Kidney capillary endothelial cell (primary cell): ENCODE measurements at regions not wholly inside any gene's neighbourhood (a gene's known extent, or its start where the extent isn't known, plus 50 kb on each side); places are given as distances from the start of the nearest gene placed in this dataset.

Experiments used
- DNase-seq: peaks from one replicate; pipeline ENCODE4 v3.0.0-alpha.2; 2018; ENCODE audit warnings: low spot score

GRCh38 chr3:117079997-117080396 is 370.4 kb downstream of the TUSC7 start:
- no peak for DNase-seq

GRCh38 chr3:117080872-117081271 is 371.3 kb downstream of the TUSC7 start:
- no peak for DNase-seq

DNA sequence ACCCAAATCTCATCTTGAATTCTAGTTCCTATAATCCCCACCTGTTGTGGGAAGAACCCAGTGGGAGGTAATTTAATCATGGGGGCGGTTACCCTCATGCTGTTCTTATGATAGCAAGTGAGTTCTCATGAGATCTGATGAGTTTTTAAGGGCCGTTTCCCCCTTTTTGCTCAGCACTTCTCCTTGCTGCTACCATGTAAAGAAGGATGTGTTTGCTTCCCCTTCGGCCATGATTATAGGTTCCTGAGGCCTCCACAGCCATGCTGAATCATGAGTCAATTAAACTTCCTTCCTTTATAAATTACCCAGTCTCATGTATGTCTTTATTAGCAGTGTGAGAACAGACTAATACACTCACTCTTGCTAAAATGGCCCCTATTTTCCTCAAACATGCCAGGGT is 374.7 kb downstream of the TUSC7 start:
- DNase-seq, result peak; percentile 7

- no peak for DNase-seq
Observed at GRCh38 chr3:117084739-117085270, 375.2 kb downstream of the TUSC7 start.

- no peak for DNase-seq
Observed at GRCh38 chr3:117091676-117092075, 382.1 kb downstream of the TUSC7 start.

GRCh38 chr3:117096549-117096948 is 387.0 kb downstream of the TUSC7 start:
- no peak for DNase-seq

GRCh38 chr3:117097351-117097750 is 387.8 kb downstream of the TUSC7 start:
- no peak for DNase-seq

DNA sequence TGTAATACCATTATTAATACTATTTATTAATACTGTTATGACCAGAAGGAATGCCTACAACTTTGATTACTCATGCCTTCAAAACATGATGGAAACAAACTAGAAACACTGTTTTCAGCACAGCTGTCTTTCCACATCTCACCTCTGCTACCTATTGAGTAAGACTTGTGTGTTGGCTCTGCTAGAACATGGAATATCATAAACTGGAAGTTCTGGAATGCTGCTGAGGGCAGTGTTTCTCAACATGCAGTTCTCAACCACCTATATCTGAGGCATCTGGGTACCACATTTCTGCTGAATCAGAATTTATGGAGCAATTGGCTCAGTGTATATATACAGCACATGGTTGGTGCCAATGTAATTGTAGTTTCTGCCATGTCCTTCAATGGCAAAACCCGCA is 392.1 kb downstream of the TUSC7 start:
- no peak for DNase-seq

GRCh38 chr3:117102426-117102825 is 392.8 kb downstream of the TUSC7 start:
- DNase-seq, result no peak

DNA sequence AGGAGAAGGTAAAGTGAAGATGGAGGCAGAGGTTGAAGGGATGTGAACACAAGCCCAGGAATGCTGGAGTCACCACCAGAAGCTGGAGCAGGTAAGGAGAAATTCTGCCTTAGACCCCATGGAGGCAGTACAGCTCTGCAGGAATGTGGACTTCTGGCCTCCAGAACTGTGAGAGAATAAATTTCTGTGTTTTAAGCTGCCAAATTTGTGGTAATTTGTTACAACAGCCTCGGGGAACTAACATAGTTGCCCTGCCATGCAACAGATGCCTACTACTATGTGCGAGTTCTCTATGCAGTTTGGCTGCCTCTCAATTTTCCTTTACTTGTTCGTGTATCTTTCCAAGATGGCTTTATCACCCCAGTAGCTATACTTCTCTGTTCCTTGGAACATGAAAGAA is 394.1 kb downstream of the TUSC7 start:
- no peak for DNase-seq

DNA sequence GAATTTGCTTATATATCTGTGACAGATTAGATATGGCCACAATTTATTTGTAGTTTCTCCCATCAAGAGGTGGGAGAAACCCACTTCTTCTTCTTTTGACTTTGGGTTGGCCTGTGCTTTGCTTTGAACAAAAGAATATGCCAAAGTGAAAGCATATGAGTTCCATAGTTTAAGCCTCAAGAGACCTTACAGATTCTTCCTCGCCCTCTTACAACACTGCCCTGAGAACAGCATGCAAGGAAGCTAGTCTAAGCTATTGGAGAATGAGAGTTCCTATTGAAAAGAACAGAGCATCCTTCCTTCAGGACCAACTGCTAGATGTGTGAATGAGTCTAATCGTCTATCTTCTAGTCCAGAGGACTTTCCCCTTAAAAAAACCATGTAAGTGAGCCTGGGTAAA is 394.8 kb downstream of the TUSC7 start:
- DNase-seq, result no peak

- no peak for DNase-seq
Observed at GRCh38 chr3:117104792-117105191, 395.2 kb downstream of the TUSC7 start.

GRCh38 chr3:117105686-117106085 is 396.1 kb downstream of the TUSC7 start:
- DNase-seq, result no peak

GRCh38 chr3:117106396-117106795 is 396.8 kb downstream of the TUSC7 start:
- no peak for DNase-seq

- DNase-seq, result no peak
Observed at GRCh38 chr3:117107946-117108345, 398.4 kb downstream of the TUSC7 start.

- DNase-seq, result no peak
Observed at GRCh38 chr3:117109178-117109577, 399.6 kb downstream of the TUSC7 start.

DNA sequence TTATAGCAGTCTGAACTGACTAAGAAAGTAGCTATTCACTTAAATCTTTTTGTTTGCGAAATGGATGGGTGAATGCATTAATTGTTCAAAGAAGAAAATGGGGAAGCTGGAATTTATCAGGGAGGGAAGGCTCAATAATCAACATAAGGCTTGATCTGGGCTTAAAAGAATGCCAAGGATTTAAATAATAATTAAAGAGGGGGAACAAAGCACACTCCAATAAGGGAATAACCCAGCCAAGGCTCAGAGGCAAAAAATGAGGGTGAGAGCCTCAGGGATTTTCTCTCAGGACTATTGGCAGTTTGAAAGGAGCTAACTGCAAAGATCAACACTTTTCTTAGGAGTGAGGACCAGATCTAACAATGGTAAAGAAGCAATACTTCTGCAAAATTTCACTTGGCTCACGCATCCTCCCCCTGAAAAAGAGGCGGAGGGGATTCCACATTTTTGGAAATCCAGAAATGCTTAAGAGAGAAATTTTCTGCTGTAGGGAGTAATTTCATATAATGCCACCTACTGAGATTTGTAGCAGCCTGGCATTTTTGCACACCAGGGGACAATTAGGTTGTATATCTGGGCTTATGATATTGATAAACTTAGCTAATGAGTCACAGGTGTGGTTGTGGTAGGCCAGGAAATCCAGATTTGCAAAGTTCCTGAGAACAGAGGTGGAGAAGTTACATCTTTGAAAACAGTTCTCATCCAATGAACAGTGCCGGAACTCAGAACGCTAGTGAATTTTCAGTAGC is 405.1 kb downstream of the TUSC7 start:
- DNase-seq, result no peak

DNA sequence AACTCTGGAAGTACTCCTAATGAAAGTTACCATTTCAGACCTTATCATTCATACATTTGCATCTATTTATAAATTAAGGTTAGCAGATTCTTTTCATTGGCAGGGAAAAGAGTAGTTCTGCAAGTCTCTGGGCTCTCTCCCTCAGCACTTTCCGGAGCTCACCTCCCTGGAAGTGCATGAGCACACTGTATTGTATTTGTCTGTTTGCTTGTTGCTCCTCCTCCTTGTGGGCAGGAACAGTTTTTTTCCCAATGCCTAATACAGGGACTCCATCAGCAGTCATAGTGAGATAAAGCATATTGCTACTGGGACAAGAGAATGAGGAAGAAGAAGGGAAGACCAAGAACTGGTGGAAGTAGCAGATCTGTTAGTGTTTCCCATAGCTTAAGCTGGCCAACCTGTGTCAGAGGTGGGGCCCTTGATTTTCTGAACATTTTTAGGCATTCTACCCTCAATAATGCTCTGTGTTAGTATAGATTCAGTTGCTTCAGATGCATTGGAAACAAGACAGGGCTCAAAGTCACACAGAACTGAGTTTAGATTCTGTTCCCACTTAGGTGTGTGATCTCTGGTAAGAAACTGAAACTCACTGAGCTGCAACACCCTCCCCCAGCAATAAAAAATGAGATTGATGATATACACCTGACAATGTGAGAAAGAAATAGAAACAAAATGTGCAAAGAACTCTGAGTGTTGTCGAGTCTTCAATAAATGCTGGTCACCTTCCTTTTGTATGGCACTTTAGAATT is 407.8 kb downstream of the TUSC7 start:
- DNase-seq, result no peak

DNA sequence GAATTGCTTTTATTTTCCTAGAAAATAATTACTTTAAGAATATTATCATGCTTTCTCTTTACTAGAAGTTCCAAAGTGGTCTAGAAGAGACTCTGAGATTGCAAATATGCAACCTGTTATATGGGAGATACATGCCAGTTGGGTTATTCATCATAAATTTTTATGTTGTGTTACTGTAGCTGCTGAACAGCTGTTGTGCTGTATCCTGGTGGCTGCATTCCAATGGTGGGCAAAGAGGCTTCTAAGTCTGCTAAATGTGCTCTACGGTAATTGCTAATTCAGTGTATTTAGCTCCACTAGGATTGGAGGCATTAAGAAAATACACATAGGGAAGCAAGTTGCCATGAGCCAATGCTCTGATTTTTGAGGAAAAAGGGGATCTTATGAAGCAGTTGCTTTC is 409.0 kb downstream of the TUSC7 start:
- no peak for DNase-seq

- DNase-seq, result no peak
Observed at GRCh38 chr3:117120014-117120413, 410.4 kb downstream of the TUSC7 start.

GRCh38 chr3:117122609-117123008 is 413.0 kb downstream of the TUSC7 start:
- no peak for DNase-seq

- DNase-seq, result no peak
Observed at GRCh38 chr3:117126460-117126859, 416.9 kb downstream of the TUSC7 start.

DNA sequence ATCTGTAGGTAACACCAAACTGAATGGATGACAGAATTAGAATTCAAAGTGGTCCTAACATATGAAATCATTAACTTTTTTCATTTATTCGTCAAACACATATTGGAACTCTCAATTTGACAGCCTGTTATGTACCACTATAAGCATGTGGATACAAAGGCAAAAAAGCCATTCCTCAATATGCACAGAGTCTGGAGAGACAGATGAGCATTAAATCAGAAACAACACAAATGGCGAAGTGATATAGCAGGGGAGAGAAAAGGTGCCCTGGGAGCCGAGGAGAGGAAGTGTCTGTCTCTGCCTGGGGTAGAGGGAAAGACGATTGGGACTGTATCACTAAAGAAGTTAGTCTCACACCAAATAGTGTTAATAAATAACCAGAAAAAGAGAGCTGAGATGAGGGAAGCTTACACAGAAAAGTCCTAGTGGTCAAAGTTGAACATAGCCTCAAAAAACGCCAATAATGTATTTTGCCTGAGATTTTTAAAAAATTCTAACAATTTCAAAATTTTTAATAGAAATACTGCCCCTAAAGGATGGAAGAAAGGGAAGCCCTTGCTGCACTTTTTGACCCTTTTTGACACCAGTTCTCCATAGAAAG is 417.5 kb downstream of the TUSC7 start:
- no peak for DNase-seq
